IMR-90 (cell line): ENCODE measurements at regions not wholly inside any gene's neighbourhood (a gene's known extent, or its start where the extent isn't known, plus 50 kb on each side); places are given as distances from the start of the nearest gene placed in this dataset.

Source experiments
- ATAC-seq: fragments of 200-7000 bp; cut with Tn5 transposase; 2 replicates; pipeline ENCODE4 v1.9.1; 2020; ENCODE audit warnings: low read depth, mild to moderate bottlenecking, moderate library complexity
- BruUV-seq: library from RNA; stranded (reverse); fragments of 400-500 nt; replicated peaks from 2 replicates; lab custom pipeline; 2021; lab: Mats Ljungman, UMichigan
- CTCF ChIA-PET: fragments of 300-600 bp; formaldehyde crosslinking; extraction: SDS; loops from one replicate; lab custom pipeline; 2021; ENCODE audit warnings: antibody characterized with exemption; lab: Yijun Ruan, JAX
- POLR2A ChIA-PET: fragments of 300-600 bp; sonication (Branson Sonifier 250); formaldehyde crosslinking; loops from one replicate; lab custom pipeline; 2022; ENCODE audit warnings: antibody characterized with exemption; ENCODE audit not compliant: unreplicated experiment; lab: Charles Lee
- DNase-seq: peaks from one replicate; pipeline ENCODE4 v3.0.0; 2013
- H2AFZ ChIP-seq: replicated peaks from 2 replicates; pipeline ENCODE3; 2013; ENCODE audit warnings: low read length, mild to moderate bottlenecking; ENCODE audit not compliant: poor library complexity
- H2AK5ac ChIP-seq: 2 replicates; pipeline ENCODE4 v1.6.1; 2013; ENCODE audit warnings: low read depth, low read length, inconsistent platforms
- H2AK9ac ChIP-seq: replicated peaks from 2 replicates; pipeline ENCODE3; 2013; ENCODE audit warnings: mild to moderate bottlenecking, low read depth, low read length, moderate library complexity; ENCODE audit not compliant: poor library complexity
- H2BK120ac ChIP-seq: 2 replicates; pipeline ENCODE4 v1.6.1; 2013; ENCODE audit warnings: low read depth, low read length, inconsistent platforms
- H2BK15ac ChIP-seq: 3 replicates; pipeline ENCODE4 v1.6.1; 2013; ENCODE audit warnings: low read depth, low read length, inconsistent platforms
- H2BK20ac ChIP-seq: 2 replicates; pipeline ENCODE4 v1.6.1; 2013; ENCODE audit warnings: low read depth, mild to moderate bottlenecking, inconsistent platforms, low read length, moderate library complexity
- H2BK5ac ChIP-seq: 2 replicates; pipeline ENCODE4 v1.6.1; 2013; ENCODE audit warnings: mild to moderate bottlenecking, low read depth, low read length, inconsistent platforms; ENCODE audit not compliant: poor library complexity, severe bottlenecking
- H3K14ac ChIP-seq: replicated peaks from 2 replicates; pipeline ENCODE4 v1.6.1; 2013; ENCODE audit warnings: low read depth, low read length, inconsistent platforms
- H3K18ac ChIP-seq: 2 replicates; pipeline ENCODE4 v1.6.1; 2013; ENCODE audit warnings: low read depth, low read length, control low read depth
- H3K23ac ChIP-seq: 2 replicates; pipeline ENCODE4 v1.6.1; 2013; ENCODE audit warnings: low read depth, low read length, inconsistent platforms
- H3K27ac ChIP-seq: 2 replicates; pipeline ENCODE4 v1.5.1; 2013; ENCODE audit warnings: mild to moderate bottlenecking, control low read depth, low read length; ENCODE audit not compliant: insufficient read depth
- H3K27me3 ChIP-seq: 2 replicates; pipeline ENCODE4 v1.6.1; 2013; ENCODE audit warnings: low read length; ENCODE audit not compliant: control insufficient read depth, insufficient read depth
- H3K36me3 ChIP-seq: 2 replicates; pipeline ENCODE4 v1.6.1; 2013; ENCODE audit warnings: low read length, mixed read lengths; ENCODE audit not compliant: control insufficient read depth, insufficient read depth
- H3K4ac ChIP-seq: 2 replicates; pipeline ENCODE4 v1.6.1; 2013; ENCODE audit warnings: low read depth, low read length, inconsistent platforms
- H3K4me1 ChIP-seq: 2 replicates; pipeline ENCODE4 v1.6.1; 2013; ENCODE audit warnings: low read length, mixed read lengths; ENCODE audit not compliant: control insufficient read depth, insufficient read depth
- H3K4me2 ChIP-seq: 2 replicates; pipeline ENCODE4 v1.6.1; 2013; ENCODE audit warnings: low read depth, mild to moderate bottlenecking, control low read depth, low read length, moderate library complexity
- H3K4me3 ChIP-seq: 2 replicates; pipeline ENCODE4 v1.5.1; 2013; ENCODE audit warnings: low read depth, mild to moderate bottlenecking, control low read depth, low read length, moderate library complexity; ENCODE audit not compliant: insufficient read depth
- H3K56ac ChIP-seq: 2 replicates; pipeline ENCODE4 v1.6.1; 2013; ENCODE audit warnings: low read length, inconsistent platforms; ENCODE audit not compliant: insufficient read depth; ENCODE audit errors: extremely low read depth
- H3K79me1 ChIP-seq, 2 experiments: 2 replicates each; pipeline ENCODE4 v1.6.1; 2013; ENCODE audit warnings: low read length in 2 of 2, inconsistent platforms in 1 of 2, low read depth in 1 of 2
- H3K9ac ChIP-seq: 2 replicates; pipeline ENCODE4 v1.6.1; 2013; ENCODE audit warnings: low read depth, low read length, control low read depth
- H3K9me1 ChIP-seq: 2 replicates; pipeline ENCODE4 v1.6.1; 2013; ENCODE audit warnings: low read length, inconsistent platforms; ENCODE audit not compliant: insufficient read depth
- H3K9me3 ChIP-seq: 2 replicates; pipeline ENCODE4 v1.6.1; 2013; ENCODE audit warnings: low read length; ENCODE audit not compliant: control insufficient read depth, insufficient read depth
- H4K20me1 ChIP-seq: 2 replicates; pipeline ENCODE4 v1.6.1; 2013; ENCODE audit warnings: low read length, inconsistent platforms; ENCODE audit not compliant: insufficient read depth
- H4K5ac ChIP-seq: 2 replicates; pipeline ENCODE4 v1.6.1; 2013; ENCODE audit warnings: mild to moderate bottlenecking, low read depth, low read length, control low read depth
- H4K8ac ChIP-seq, 2 experiments: 2 replicates each; pipeline ENCODE4 v1.6.1; 2013; ENCODE audit warnings: low read depth in 2 of 2, low read length in 2 of 2, control low read depth in 1 of 2, inconsistent platforms in 1 of 2
- H4K91ac ChIP-seq: 2 replicates; pipeline ENCODE4 v1.6.1; 2013; ENCODE audit warnings: low read depth, low read length, inconsistent platforms; ENCODE audit not compliant: insufficient read depth
- BHLHE40 ChIP-seq: fragments of 150-350 bp; IDR thresholded peaks from 2 replicates; pipeline ENCODE4 v1.6.1; 2016; ENCODE audit warnings: mild to moderate bottlenecking, low read depth, low read length
- CEBPB ChIP-seq: IDR thresholded peaks from 2 replicates; pipeline ENCODE4 v1.6.1; 2012; ENCODE audit warnings: low read depth, low read length, improper control_type of control experiment
- CHD1 ChIP-seq: IDR thresholded peaks from 2 replicates; pipeline ENCODE4 v1.6.1; 2012; ENCODE audit warnings: low read depth, low read length, improper control_type of control experiment
- CTCF ChIP-seq: conservative IDR thresholded peaks from 2 replicates; pipeline ENCODE4 v1.5.1; 2012; ENCODE audit warnings: mild to moderate bottlenecking, low read depth, low read length, improper control_type of control experiment
- ELK1 ChIP-seq: fragments of 150-350 bp; IDR thresholded peaks from 2 replicates; pipeline ENCODE4 v1.6.1; 2016; ENCODE audit warnings: low read depth, mild to moderate bottlenecking, low read length, moderate library complexity, borderline replicate concordance
- FOS ChIP-seq: fragments of 150-350 bp; IDR thresholded peaks from 2 replicates; pipeline ENCODE4 v1.6.1; 2016; ENCODE audit warnings: low read depth, low read length
- MAFK ChIP-seq: IDR thresholded peaks from 2 replicates; pipeline ENCODE4 v1.6.1; 2012; ENCODE audit warnings: low read depth, low read length, improper control_type of control experiment
- MAZ ChIP-seq: IDR thresholded peaks from 2 replicates; pipeline ENCODE4 v1.6.1; 2012; ENCODE audit warnings: low read depth, mild to moderate bottlenecking, low read length, improper control_type of control experiment, moderate library complexity, borderline replicate concordance
- MXI1 ChIP-seq: IDR thresholded peaks from 2 replicates; pipeline ENCODE4 v1.6.1; 2012; ENCODE audit warnings: low read depth, mild to moderate bottlenecking, low read length, moderate library complexity, borderline replicate concordance
- NFE2L2 ChIP-seq: fragments of 150-350 bp; IDR thresholded peaks from 2 replicates; pipeline ENCODE4 v1.6.1; 2016; ENCODE audit warnings: low read depth, mild to moderate bottlenecking, low read length
- POLR2A ChIP-seq: IDR thresholded peaks from 2 replicates; pipeline ENCODE4 v1.6.1; 2012; ENCODE audit warnings: mild to moderate bottlenecking, low read depth, low read length
- RAD21 ChIP-seq: IDR thresholded peaks from 2 replicates; pipeline ENCODE4 v1.6.1; 2012; ENCODE audit warnings: low read length, improper control_type of control experiment
- RCOR1 ChIP-seq: IDR thresholded peaks from 2 replicates; pipeline ENCODE4 v1.6.1; 2012; ENCODE audit warnings: mild to moderate bottlenecking, low read length, improper control_type of control experiment; ENCODE audit not compliant: insufficient replicate concordance
- RFX5 ChIP-seq: IDR thresholded peaks from 2 replicates; pipeline ENCODE4 v1.8.0; 2012; ENCODE audit warnings: low read depth, mild to moderate bottlenecking, low read length, moderate library complexity
- SMC3 ChIP-seq: fragments of 150-350 bp; IDR thresholded peaks from 2 replicates; pipeline ENCODE4 v1.6.1; 2016; ENCODE audit warnings: low read depth, mild to moderate bottlenecking, antibody characterized with exemption, low read length, moderate library complexity
- USF2 ChIP-seq: fragments of 150-350 bp; IDR thresholded peaks from 2 replicates; pipeline ENCODE4 v1.6.1; 2017; ENCODE audit warnings: mild to moderate bottlenecking, antibody characterized with exemption, low read length, low read depth
- WGBS, 2 experiments: methylation state at CpG; one replicate each; pipeline versions ENCODE4 v1.1.5 to v1.1.7; 2013; ENCODE audit warnings: missing lambda C conversion rate in 2 of 2; ENCODE audit not compliant: insufficient read length in 1 of 2; ENCODE audit errors: extremely low coverage in 2 of 2; 5-methylcytosine and 5-hydroxymethylcytosine counted together
- dilution Hi-C: fragments of 300-500 bp; cut with HindIII; formaldehyde crosslinking; loops from one replicate; pipeline ENCODE4 v1.14.3; 2018; ENCODE audit warnings: low sequenced_read_pairs; ENCODE audit not compliant: unreplicated experiment
- in situ Hi-C: fragments of 300-500 bp; cut with MboI; formaldehyde crosslinking; loops from 3 replicates; pipeline ENCODE4 v1.14.3; 2019; ENCODE audit warnings: low sequenced_read_pairs, inconsistent platforms, mixed read lengths
- intact Hi-C: fragments of 100-400 bp; cut with micrococcal nuclease; formaldehyde crosslinking; loops from 2 replicates; pipeline ENCODE4 v1.10.0; 2022

- intact Hi-C loops = no loop called here
- POLR2A ChIA-PET = no interaction called here
- no TSS peak for BruUV-seq
Measured at GRCh38 chr4:165743422-165743821, 129.6 kb upstream of the TLL1 start.

More at GRCh38 chr4:165743422-165743821, 129.6 kb upstream of the TLL1 start:
- TF ChIP-seq CTCF (no peak), MAZ (no peak), MXI1 (no peak), RFX5 (no peak), FOS (no peak), SMC3 (no peak), MAFK (no peak), BHLHE40 (no peak), USF2 (no peak), CEBPB (no peak), ELK1 (no peak), NFE2L2 (no peak), RCOR1 (no peak), POLR2A (no peak), RAD21 (no peak), CHD1 (no peak)
- H3K56ac ChIP-seq = no peak overlapping the region
- no peak overlapping the region for H3K18ac ChIP-seq
- H4K8ac ChIP-seq = no peak overlapping the region
- H3K9me1 ChIP-seq = no peaks in the 10 kb centered on the region
- no peak overlapping the region for H3K9ac ChIP-seq
- no peak overlapping the region for H2AK9ac ChIP-seq
- DNase-seq (no peak), ATAC-seq (no peak)
- H3K9me3 ChIP-seq = peaks cover under 1% of the 10 kb centered on the region; the same call in 1 of the 2 replicates
- H3K4me2 ChIP-seq = no peak overlapping the region
- dilution Hi-C loops = no loop called here
- H3K23ac ChIP-seq = no peak overlapping the region
- H2BK15ac ChIP-seq = no peak overlapping the region
- H3K79me1 ChIP-seq = no peaks in the 10 kb centered on the region
- H3K27ac ChIP-seq = no peak overlapping the region
- no peak overlapping the region for H2AFZ ChIP-seq
- in situ Hi-C loops = no loop called here
- H4K5ac ChIP-seq = no peak overlapping the region
- no peak overlapping the region for H3K4me3 ChIP-seq
- no peak overlapping the region for H4K91ac ChIP-seq
- no peak overlapping the region for H3K14ac ChIP-seq
- no peaks in the 10 kb centered on the region for H4K20me1 ChIP-seq
- no peak overlapping the region for H3K4ac ChIP-seq
- H3K36me3 ChIP-seq = no peaks in the 10 kb centered on the region
- no peak overlapping the region for H2BK5ac ChIP-seq
- no peaks in the 10 kb centered on the region for H3K4me1 ChIP-seq
- no peak overlapping the region for H2BK120ac ChIP-seq
- CTCF ChIA-PET = no interaction called here
- H2AK5ac ChIP-seq = no peak overlapping the region
- no peak overlapping the region for H2BK20ac ChIP-seq
- 100% methylated on average over 1 of the region's 3 CpGs; no CpG with 5 or more reads in 1 of the 2 experiments for WGBS, 2 experiments
- H3K27me3 ChIP-seq = no peaks in the 10 kb centered on the region
